ENCODE measurements at regions not wholly inside any gene's neighbourhood (a gene's known extent, or its start where the extent isn't known, plus 50 kb on each side); places are given as distances from the start of the nearest gene placed in this dataset.

DNA sequence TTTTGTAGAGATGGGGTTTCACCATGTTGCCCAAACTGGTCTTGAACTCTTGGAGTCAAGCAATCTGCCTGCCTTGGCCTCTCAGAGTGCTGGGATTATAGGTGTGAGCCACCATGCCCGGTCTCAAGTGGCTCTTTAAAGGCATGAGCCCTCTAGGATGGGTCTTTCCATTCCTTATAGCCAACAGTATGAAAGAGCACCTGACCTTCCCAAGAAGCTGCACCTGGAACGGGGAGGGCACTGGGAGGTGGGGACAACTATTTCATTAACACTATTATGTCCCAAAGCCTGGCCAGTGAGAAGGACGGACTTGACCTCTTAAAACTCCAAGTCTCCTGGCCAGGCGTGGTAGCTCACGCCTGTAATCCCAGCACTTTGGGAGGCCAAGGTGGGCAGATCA, 149.7 kb downstream of the ZFP36L2 start:
- no peak for FAIRE-seq
- no peaks in the 10 kb centered on the region for H4K20me1 ChIP-seq (ENCODE audit: control insufficient read depth, extremely low read depth, insufficient read depth, low read length)
- H3K27ac ChIP-seq (ENCODE audit: control insufficient read depth, insufficient read depth, low read length) = no peak overlapping the region
- no peak for TF ChIP-seq EZH2 (IDR thresholded peaks at IDR 0.05; ENCODE audit: low read length)
- TF ChIP-seq CTCF (optimal IDR thresholded peaks at IDR 0.05 in 1 of 3, IDR thresholded peaks at IDR 0.05 in 1 of 3, conservative IDR thresholded peaks at IDR 0.05 in 1 of 3; ENCODE audit: extremely low read depth in 1 of 3, insufficient read depth in 2 of 3, low read length in 3 of 3) = no peak
- H3K9me3 ChIP-seq (ENCODE audit: control insufficient read depth, low read depth, low read length) = no peaks in the 10 kb centered on the region
- H3K4me2 ChIP-seq (ENCODE audit: control insufficient read depth, extremely low read depth, insufficient read depth, low read depth, low read length) = no peak overlapping the region
- no peak overlapping the region for H3K9ac ChIP-seq (ENCODE audit: control insufficient read depth, extremely low read depth, insufficient read depth, low read length)
- dilution Hi-C loops (cut with MboI; ENCODE audit: extremely low pct_ligation_motif_present, low sequenced_read_pairs) = no loop called here
- H3K36me3 ChIP-seq (ENCODE audit: control insufficient read depth in 2 of 2, extremely low read depth in 1 of 2, insufficient read depth in 2 of 2, low read length in 2 of 2) = peaks cover 0 to 2% of the 10 kb centered on the region in 2 experiments
- no peaks in the 10 kb centered on the region for H3K27me3 ChIP-seq (ENCODE audit: control insufficient read depth, extremely low read depth, insufficient read depth, low read length)
- H3K79me2 ChIP-seq (ENCODE audit: control insufficient read depth, insufficient read depth, low read length) = peaks cover 10% of the 10 kb centered on the region
- no peak overlapping the region for H3K4me3 ChIP-seq (ENCODE audit: control insufficient read depth in 2 of 3, extremely low read depth in 1 of 3, insufficient read depth in 2 of 3, low read depth in 1 of 3, low read length in 3 of 3)
- no peaks in the 10 kb centered on the region for H3K9me1 ChIP-seq (ENCODE audit: control insufficient read depth, extremely low read depth, insufficient read depth, low read length)
- H2AFZ ChIP-seq (ENCODE audit: control insufficient read depth, low read length) = no peak overlapping the region
- no peak for DNase-seq (ENCODE audit: low read depth, low spot score)
- H3K4me1 ChIP-seq (ENCODE audit: control insufficient read depth, extremely low read depth, insufficient read depth, low read length) = peaks cover 50% of the 10 kb centered on the region

DNA sequence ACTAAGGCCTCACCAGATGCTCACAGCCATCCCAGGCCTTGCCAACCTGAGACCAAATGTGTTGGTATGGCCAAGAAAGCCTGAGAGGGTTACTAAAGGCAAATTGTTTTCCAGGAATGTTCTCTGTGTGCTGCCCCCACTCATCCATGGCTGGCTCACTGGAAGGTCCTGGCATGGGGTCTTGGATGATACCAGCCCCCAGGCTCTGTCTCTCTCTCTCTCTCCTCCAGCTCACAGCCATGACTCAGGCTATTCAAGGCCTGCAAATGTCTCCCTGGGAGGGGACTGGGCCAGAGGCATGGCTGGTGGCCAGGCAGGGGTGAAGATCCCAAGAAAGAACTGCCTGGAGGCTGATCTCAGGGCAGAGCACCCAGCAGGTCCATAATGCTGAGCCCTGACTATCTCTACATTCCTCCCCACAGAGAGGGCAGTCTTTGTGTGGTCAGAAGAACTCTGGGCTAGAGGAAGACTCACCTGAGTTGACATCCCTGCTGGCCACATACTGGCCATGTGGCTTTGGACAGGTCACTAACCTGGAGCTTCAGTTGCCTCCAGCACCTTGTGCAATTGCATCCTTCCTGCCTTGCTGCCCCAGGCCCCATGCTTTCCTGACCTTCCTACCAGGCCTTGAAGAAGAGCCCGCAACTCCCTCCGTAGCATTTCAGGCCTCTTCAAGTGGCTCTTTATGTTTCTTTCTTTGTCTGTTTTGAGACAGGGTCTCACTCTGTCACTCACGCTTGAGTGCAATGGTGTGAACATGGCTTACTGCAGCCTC, 150.4 kb downstream of the ZFP36L2 start:
- Histone ChIP-seq H3K4me2 (ENCODE audit: control insufficient read depth, extremely low read depth, insufficient read depth, low read depth, low read length) (peak overlapping the region; percentile 44), H3K27ac (ENCODE audit: control insufficient read depth, insufficient read depth, low read length) (peak overlapping the region; percentile 97), H3K36me3 (ENCODE audit: control insufficient read depth in 2 of 2, extremely low read depth in 1 of 2, insufficient read depth in 2 of 2, low read length in 2 of 2) (peaks cover 0 to 2% of the 10 kb centered on the region in 2 experiments), H3K9ac (ENCODE audit: control insufficient read depth, extremely low read depth, insufficient read depth, low read length) (peak overlapping the region; percentile 28), H3K9me1 (ENCODE audit: control insufficient read depth, extremely low read depth, insufficient read depth, low read length) (no peaks in the 10 kb centered on the region), H3K9me3 (ENCODE audit: control insufficient read depth, low read depth, low read length) (no peaks in the 10 kb centered on the region), H3K27me3 (ENCODE audit: control insufficient read depth, extremely low read depth, insufficient read depth, low read length) (no peaks in the 10 kb centered on the region), H3K79me2 (ENCODE audit: control insufficient read depth, insufficient read depth, low read length) (peaks cover 10% of the 10 kb centered on the region), H3K4me1 (ENCODE audit: control insufficient read depth, extremely low read depth, insufficient read depth, low read length) (peaks cover 47% of the 10 kb centered on the region), H4K20me1 (ENCODE audit: control insufficient read depth, extremely low read depth, insufficient read depth, low read length) (no peaks in the 10 kb centered on the region), H3K4me3 (ENCODE audit: control insufficient read depth in 2 of 3, extremely low read depth in 1 of 3, insufficient read depth in 2 of 3, low read depth in 1 of 3, low read length in 3 of 3) (no peak overlapping the region), H2AFZ (ENCODE audit: control insufficient read depth, low read length) (no peak overlapping the region)
- dilution Hi-C loops (cut with MboI; ENCODE audit: extremely low pct_ligation_motif_present, low sequenced_read_pairs) = no loop called here
- FAIRE-seq (no peak), DNase-seq (ENCODE audit: low read depth, low spot score) (no peak)
- TF ChIP-seq CTCF (optimal IDR thresholded peaks at IDR 0.05 in 1 of 3, IDR thresholded peaks at IDR 0.05 in 1 of 3, conservative IDR thresholded peaks at IDR 0.05 in 1 of 3; ENCODE audit: extremely low read depth in 1 of 3, insufficient read depth in 2 of 3, low read length in 3 of 3) (no peak), EZH2 (IDR thresholded peaks at IDR 0.05; ENCODE audit: low read length) (no peak)

All from keratinocyte (primary cell).